Hypothalamus (tissue), 51 donors: ENCODE measurements at regions not wholly inside any gene's neighbourhood (a gene's known extent, or its start where the extent isn't known, plus 50 kb on each side); places are given as distances from the start of the nearest gene placed in this dataset.
"Not testable (repeated sequence)": the region's sequence is repeated elsewhere in the genome, so short reads cannot be mapped to it uniquely, and the experiment has no call there.

Experiments used
- DNase-seq, 51 donors: peaks; one replicate each; lab custom pipeline; 2025; lab: John Stamatoyannopoulos, UW

- no peak for DNase-seq
These were observed 956.6 kb downstream of the LRFN5 start for GRCh38 chr14:42563313-42563712.

GRCh38 chr14:42556551-42556950 is 949.9 kb downstream of the LRFN5 start:
- no peak for DNase-seq

- no peak for DNase-seq
These were observed 948.7 kb downstream of the LRFN5 start for GRCh38 chr14:42555365-42555764.

DNA sequence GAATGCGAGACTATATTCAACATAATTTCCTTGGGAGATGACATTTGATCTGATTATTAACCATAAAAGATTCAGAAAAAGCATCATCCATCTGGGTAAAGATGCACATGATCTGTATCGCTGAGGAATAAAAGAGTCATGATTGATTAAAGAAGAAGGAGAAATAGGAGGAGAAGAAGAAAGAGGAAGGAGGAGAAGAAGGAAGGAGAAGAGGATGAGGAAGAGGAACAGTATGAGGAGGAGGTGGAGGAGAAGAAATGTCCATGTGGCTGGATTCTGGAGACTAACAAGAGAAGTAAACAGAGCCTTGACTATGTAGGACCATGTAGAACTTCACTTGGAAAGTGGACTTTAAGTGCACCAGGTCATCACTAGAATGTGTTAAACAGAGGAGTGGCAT is 947.4 kb downstream of the LRFN5 start:
- DNase-seq, result no peak

DNA sequence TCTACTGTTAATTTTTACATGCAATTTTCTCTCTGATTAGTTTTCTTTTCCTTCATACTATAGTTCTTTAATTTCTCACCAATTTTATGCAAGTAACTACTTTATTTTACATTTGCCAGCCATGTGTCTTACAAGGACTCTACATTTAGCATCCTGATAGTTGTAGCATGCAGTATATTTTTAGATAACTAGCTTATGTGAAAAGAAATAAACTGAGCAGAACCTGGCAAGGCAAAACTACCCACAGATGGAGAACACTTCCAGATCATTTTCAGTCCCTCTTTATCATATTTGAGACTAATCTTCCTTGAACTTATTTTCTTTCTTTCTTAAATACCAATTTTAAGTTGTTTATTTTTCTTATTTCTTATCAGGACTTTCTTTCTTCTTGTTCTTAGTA is 943.6 kb downstream of the LRFN5 start:
- no peak for DNase-seq

DNA sequence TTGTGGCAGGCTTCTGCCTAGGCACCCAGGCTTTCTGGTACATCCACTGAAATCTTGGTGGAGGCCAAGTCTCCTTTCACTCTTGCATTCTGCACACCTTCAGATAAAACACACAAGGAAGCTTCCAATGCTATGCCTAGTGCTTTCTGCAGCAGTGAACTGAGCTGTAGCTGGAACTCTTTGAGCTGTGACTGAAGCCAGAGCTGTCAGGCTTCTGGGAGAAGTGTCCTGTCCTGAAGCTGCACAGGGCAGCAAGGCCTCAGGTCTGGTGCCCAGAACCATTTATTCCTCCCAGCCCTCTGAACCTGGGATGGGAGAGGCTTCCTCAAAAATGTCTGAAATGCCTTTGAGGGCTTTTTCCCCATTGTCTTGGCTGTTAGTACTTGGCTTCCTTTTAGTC is 941.7 kb downstream of the LRFN5 start:
- no peak for DNase-seq

GRCh38 chr14:42545636-42546035 is 939.0 kb downstream of the LRFN5 start:
- no peak for DNase-seq

GRCh38 chr14:42541535-42542001 is 934.9 kb downstream of the LRFN5 start:
- no peak for DNase-seq

DNA sequence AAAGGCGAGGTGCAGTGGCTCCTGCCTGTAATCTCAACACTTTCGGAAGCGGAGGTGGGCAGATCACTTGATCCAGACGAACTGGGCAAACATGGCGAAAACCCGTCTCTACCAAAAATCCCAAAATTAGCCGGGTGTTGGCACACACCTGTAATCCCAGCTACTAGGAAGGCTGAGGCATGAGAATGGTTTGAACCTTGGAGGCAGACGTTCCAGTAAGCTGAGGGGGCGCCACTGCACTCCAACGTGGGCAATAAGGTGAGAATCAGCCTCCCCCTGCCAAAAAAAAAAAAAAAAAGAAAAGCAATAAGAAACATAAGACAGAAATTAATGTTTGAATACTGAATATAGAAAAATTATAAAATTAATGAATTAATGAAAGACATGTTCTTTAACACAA is 928.7 kb downstream of the LRFN5 start:
- DNase-seq, result no peak

DNA sequence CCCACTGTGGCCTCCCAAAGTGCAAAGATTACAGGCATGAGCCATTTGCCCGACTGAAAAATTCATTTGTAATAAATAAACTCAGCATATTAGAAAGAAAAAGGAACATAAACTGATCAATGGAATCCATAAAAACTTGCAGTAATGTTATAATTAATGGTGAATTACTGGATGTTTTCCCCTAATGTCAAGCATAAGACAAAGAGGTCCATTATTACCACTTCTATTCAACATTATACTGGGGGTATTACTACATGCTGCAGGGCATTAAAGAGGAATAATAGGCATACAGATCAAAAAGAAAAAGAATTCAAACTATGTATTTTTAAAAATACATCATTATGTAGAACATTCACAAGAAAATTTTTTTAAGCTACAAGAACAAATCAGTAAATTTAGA is 926.8 kb downstream of the LRFN5 start:
- DNase-seq, result no peak

DNA sequence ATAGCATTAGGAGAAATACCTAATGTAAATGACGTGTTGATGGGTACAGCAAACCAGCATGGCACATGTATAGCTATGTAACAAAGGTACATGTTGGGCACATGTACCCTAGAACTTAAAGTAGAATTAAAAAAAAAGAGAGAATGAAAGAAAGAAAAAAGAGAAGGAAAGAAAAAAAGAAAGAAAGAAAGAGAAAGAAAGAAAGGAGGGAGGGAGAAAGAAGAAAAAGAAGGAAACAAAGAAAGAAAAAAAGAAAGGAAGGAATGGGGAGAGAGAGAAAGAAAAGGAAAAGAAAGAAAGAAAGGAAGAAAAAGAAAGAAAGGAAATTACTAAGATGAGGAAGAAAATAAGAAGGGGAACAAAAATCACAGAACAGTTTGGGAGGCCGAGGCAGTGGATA is 925.5 kb downstream of the LRFN5 start:
- no peak for DNase-seq

DNA sequence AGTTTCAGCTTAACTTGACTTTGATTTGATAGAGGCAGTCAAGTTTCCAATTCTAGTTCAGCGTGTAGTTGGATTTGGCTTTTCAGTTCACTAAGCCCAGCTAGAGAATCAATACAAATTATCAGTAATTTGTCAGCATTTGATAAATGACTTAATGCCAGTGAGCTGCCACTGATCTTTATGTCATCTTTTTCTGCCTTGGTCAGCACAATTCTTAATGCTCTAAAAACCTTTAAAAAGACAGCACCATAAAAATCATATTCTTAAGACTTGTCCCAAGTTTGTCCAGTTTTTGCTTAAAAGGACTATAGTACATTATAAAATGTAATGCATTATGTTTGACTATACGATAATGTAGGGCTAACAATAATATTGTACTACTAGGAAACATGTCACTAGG is 920.5 kb downstream of the LRFN5 start:
- no peak for DNase-seq

DNA sequence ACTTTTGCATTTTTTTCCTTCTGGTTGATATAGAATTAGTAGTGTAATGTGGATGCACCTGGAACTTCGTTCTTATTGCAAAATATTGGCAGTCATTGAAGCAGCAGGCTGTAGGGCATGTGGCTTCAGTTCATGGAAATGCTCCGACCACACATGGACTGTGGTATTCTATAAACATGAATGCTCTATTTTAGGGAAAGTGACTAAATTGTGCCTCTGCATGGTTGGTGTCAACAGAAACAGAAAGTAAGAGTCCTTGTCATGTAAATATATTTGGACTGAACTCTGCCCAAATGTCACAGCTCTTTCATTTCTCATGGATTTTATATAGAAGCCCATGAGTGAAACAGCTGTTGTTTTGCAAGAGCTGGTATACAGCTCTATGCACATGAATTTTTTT is 917.0 kb downstream of the LRFN5 start:
- no peak for DNase-seq

DNA sequence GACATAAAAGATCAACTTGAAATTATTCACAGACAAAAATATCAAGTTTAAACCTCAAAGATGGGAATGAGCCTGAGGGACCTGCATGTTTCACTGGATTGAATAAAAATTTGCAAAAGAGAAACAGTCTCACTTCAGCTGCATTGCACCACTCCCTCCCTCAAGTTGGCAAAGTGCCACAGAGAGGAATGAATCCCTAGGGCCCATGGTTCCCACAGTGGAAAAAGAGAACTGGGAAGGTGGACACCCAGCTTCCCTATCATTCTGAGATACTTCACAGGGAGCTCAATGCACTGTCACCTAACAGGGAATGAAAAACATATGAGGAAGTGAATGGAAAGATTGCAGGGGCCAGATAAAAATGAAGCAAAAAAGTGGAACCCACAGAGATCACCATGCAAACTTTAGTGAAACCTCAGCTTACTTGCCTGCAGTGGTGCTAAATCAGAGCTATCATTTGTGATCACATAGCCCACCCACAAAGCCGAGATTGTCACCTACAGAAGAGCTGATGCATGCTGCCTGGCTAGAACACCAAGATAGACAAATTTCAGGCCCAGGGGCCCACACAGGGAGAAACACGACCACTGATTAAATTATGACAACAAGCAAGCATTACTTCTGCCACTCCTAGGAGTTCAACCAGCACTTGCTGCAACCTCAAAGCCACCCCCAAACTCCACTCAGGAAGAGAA is 911.3 kb downstream of the LRFN5 start:
- no peak for DNase-seq

DNA sequence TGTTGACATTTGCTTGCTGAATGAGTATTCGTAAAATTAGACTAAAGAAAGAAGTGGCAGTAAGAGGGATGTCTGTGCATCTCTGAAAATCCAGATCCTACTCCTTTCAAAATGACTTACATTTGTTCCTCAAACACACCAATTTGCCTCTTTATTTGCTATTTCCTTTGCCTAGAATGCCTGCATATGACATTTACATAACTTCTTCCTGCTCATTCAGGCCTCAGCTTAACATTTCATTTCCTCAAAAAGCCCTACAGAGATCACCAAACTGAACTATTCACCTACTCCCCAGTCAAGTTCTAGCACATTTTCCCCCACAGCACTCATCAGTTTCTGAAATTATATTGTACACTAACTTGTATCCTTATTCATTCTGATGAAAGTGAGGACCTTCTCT is 907.2 kb downstream of the LRFN5 start:
- no peak for DNase-seq

GRCh38 chr14:42510071-42510470 is 903.4 kb downstream of the LRFN5 start:
- no peak for DNase-seq

GRCh38 chr14:42508209-42508946 is 901.7 kb downstream of the LRFN5 start:
- no peak for DNase-seq

DNA sequence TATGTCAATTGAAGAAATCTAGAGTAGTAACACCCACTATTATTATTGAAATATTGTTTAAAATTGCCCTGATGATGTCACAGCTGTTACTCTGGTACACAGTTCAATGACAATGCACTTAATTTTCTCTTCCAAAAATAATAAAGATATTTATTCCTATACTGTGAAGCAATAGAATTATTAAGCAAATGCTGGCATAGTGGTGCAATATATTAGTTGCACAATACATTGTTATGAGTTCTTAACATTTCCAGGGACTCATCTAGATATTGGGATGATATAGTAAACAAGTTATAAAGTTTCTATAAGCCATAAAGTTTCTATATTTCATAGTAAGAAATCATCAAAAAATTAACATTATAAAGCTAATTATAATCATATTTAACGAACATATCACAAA is 897.8 kb downstream of the LRFN5 start:
- no peak for DNase-seq

DNA sequence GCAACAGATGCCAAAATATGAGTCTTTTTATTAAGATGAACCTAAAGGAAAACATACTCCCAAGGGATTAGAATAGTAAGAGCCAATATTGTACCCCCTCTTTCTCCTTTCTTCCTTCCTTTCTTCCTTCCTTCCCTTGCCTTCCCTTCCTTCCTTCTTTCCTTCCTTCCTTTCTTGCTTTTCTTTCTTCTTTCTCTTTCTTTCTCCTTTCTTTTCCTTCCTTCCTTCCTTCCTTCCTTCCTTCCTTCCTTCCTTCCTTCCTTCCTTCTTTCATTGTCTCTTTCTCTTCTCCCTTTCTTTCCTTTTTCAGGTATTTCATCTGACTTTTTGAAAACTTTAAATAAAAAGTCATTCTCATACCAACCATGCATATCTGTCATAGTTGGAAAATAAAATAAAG is 892.5 kb downstream of the LRFN5 start:
- DNase-seq, result no peak

- DNase-seq, result no peak
These were observed 883.9 kb downstream of the LRFN5 start for GRCh38 chr14:42490536-42490935.

DNA sequence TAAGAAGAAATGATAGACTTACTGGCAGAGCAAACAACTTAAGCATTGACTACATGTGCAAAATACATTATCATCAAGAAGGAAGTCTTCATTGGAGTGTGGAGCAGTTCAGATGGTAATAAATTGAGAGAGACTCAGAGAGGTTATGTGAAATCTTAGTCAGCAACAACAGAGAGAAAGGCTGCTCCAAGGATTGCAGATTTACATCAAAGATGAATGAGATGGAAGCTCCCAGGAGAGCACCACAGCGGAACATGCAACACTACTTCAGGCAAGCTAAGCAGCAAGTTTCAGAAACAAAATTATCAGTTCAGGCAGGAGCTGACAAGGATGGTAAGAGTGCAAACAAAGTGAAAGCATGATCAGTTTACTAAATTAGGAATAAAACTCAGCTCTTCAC is 882.3 kb downstream of the LRFN5 start:
- no peak for DNase-seq

- DNase-seq, result not testable (repeated sequence)
These were observed 875.8 kb downstream of the LRFN5 start for GRCh38 chr14:42482345-42482971.
